ENCODE measurements at regions not wholly inside any gene's neighbourhood (a gene's known extent, or its start where the extent isn't known, plus 50 kb on each side); places are given as distances from the start of the nearest gene placed in this dataset.

DNA sequence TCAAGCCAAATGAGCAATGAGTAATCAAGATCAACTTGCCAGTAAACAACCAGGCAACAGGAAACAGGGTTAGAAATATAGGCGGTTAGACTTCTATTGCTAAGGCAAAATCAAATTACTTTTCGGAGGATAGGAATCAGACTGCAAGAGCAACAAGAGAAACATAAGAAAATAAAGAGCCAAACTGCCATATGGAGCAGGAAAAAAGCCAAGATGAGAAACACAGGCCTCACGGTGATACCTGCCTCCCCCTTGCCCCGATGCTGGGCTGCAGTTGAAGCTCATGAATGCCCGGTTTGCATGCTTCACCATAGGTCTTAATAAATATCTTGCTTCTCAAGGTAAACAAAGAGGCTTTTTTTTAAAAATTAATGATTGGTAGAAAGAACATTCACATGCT lies 158.4 kb upstream of the MAGEC2 start:
- no peak for TF ChIP-seq CTCF (IDR thresholded peaks at IDR 0.05)
- no peaks in the 10 kb centered on the region for H3K9me3 ChIP-seq
- intact Hi-C loops (cut with DNase I), result no loop called here

GRCh38 chrX:142359331-142359730 lies 154.2 kb upstream of the MAGEC2 start:
- no peak overlapping the region for H3K4me3 ChIP-seq
- no peaks in the 10 kb centered on the region for H3K9me3 ChIP-seq
- intact Hi-C loops (cut with DNase I), result no loop called here
- no peak for DNase-seq (ENCODE audit: low spot score in 2 of 2)
- no peak overlapping the region for H3K27ac ChIP-seq
- no peaks in the 10 kb centered on the region for H3K27me3 ChIP-seq
- H3K36me3 ChIP-seq, result no peaks in the 10 kb centered on the region
- no peak for TF ChIP-seq CTCF (IDR thresholded peaks at IDR 0.05)
- H3K4me1 ChIP-seq, result no peaks in the 10 kb centered on the region

More for the DNA sequence above, 158.4 kb upstream of the MAGEC2 start:
- Histone ChIP-seq H3K27me3 (no peaks in the 10 kb centered on the region), H3K4me3 (no peak overlapping the region), H3K27ac (no peak overlapping the region), H3K36me3 (no peaks in the 10 kb centered on the region), H3K4me1 (no peaks in the 10 kb centered on the region)
- no peak for DNase-seq (ENCODE audit: low spot score in 2 of 2)

GRCh38 chrX:142327182-142327581 lies 122.1 kb upstream of the MAGEC2 start:
- no peaks in the 10 kb centered on the region for H3K9me3 ChIP-seq
- no peaks in the 10 kb centered on the region for H3K36me3 ChIP-seq
- no peaks in the 10 kb centered on the region for H3K4me1 ChIP-seq
- no peak overlapping the region for H3K4me3 ChIP-seq
- intact Hi-C loops (cut with DNase I), result no loop called here
- no peak for TF ChIP-seq CTCF (IDR thresholded peaks at IDR 0.05)
- no peaks in the 10 kb centered on the region for H3K27me3 ChIP-seq
- no peak for DNase-seq (ENCODE audit: low spot score in 2 of 2)
- H3K27ac ChIP-seq, result no peak overlapping the region

DNA sequence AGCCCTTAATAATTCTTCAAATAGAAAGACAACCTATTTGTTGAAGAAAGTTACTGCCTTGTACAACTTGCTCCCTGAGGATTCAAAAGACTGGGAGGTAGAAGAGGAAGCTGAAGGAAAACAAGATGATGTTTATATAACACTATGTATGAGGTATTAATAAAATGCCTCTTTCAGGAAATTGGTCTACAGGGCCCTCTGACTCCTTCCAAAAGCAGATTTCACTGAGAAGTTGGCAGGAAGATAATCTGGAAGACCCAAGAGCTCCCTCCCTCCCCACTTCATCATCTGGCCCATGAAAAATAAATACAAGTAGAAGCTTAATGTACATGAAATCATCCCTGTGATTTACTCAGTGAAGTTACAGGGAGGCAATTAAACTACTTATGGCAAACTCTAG lies 107.5 kb upstream of the MAGEC2 start:
- no peak for TF ChIP-seq CTCF (IDR thresholded peaks at IDR 0.05)
- no peak for DNase-seq (ENCODE audit: low spot score in 2 of 2)
- H3K9me3 ChIP-seq, result no peaks in the 10 kb centered on the region
- H3K4me1 ChIP-seq, result no peaks in the 10 kb centered on the region
- H3K36me3 ChIP-seq, result no peaks in the 10 kb centered on the region
- H3K27me3 ChIP-seq, result no peaks in the 10 kb centered on the region
- H3K27ac ChIP-seq, result no peak overlapping the region
- intact Hi-C loops (cut with DNase I), result no loop called here
- no peak overlapping the region for H3K4me3 ChIP-seq

- H3K4me1 ChIP-seq, result no peaks in the 10 kb centered on the region
- H3K9me3 ChIP-seq, result no peaks in the 10 kb centered on the region
- H3K36me3 ChIP-seq, result no peaks in the 10 kb centered on the region
- DNase-seq (ENCODE audit: low spot score in 2 of 2), result no peak
- intact Hi-C loops (cut with DNase I), result no loop called here
- H3K27ac ChIP-seq, result no peak overlapping the region
- H3K27me3 ChIP-seq, result no peaks in the 10 kb centered on the region
- no peak overlapping the region for H3K4me3 ChIP-seq
- TF ChIP-seq CTCF (IDR thresholded peaks at IDR 0.05), result no peak
Observed at GRCh38 chrX:142299406-142299805, 94.3 kb upstream of the MAGEC2 start.

GRCh38 chrX:142296421-142296820 lies 91.3 kb upstream of the MAGEC2 start:
- intact Hi-C loops (cut with DNase I), result no loop called here
- Histone ChIP-seq H3K27me3 (no peaks in the 10 kb centered on the region), H3K9me3 (no peaks in the 10 kb centered on the region), H3K27ac (no peak overlapping the region), H3K36me3 (no peaks in the 10 kb centered on the region), H3K4me1 (no peaks in the 10 kb centered on the region), H3K4me3 (no peak overlapping the region)
- no peak for DNase-seq (ENCODE audit: low spot score in 2 of 2)
- no peak for TF ChIP-seq CTCF (IDR thresholded peaks at IDR 0.05)

Data from ascending aorta (tissue), 2 donors.